Right atrium auricular region (tissue), 2 donors: ENCODE measurements at regions not wholly inside any gene's neighbourhood (a gene's known extent, or its start where the extent isn't known, plus 50 kb on each side); places are given as distances from the start of the nearest gene placed in this dataset.

Source experiments
- DNase-seq: peaks from one replicate; pipeline ENCODE4 v3.0.0-alpha.2; 2019; ENCODE audit warnings: low spot score
- H3K27ac ChIP-seq, 2 donors: fragments of 200-600 bp; sonication (generic); 1 replicate in 1 of 2; 2 replicates in 1 of 2; pipeline ENCODE4 v1.5.1; 2016 to 2019
- H3K27me3 ChIP-seq, 2 donors: fragments of 200-600 bp; sonication (generic); one replicate each; pipeline versions ENCODE4 v1.5.1 to v1.6.0; 2017 to 2019
- H3K36me3 ChIP-seq: fragments of 200-600 bp; sonication (generic); one replicate; pipeline ENCODE4 v1.5.1; 2016
- H3K4me1 ChIP-seq, 2 donors: fragments of 200-600 bp; sonication (generic); one replicate each; pipeline versions ENCODE4 v1.5.1 to v1.6.0; 2017 to 2019
- H3K4me3 ChIP-seq, 2 donors: fragments of 200-600 bp; sonication (generic); 1 replicate in 1 of 2; 2 replicates in 1 of 2; pipeline ENCODE4 v1.5.1; 2017 to 2019; ENCODE audit warnings: mild to moderate bottlenecking in 1 of 2, moderate library complexity in 1 of 2
- H3K9me3 ChIP-seq, 2 donors: fragments of 200-600 bp; sonication (generic); one replicate each; pipeline ENCODE4 v1.5.1; 2019
- CTCF ChIP-seq, 2 donors: fragments of 200-600 bp; sonication (generic); IDR thresholded peaks; one replicate each; pipeline ENCODE4 v1.5.1; 2019; ENCODE audit warnings: antibody characterized with exemption in 2 of 2

- H3K27ac ChIP-seq, result no peak overlapping the region
- no peak overlapping the region for H3K4me3 ChIP-seq
- H3K4me1 ChIP-seq, result no peaks in the 10 kb centered on the region
- no peak for DNase-seq
- H3K36me3 ChIP-seq, result no peaks in the 10 kb centered on the region
- no peaks in the 10 kb centered on the region for H3K27me3 ChIP-seq
- no peak for TF ChIP-seq CTCF (IDR thresholded peaks at IDR 0.05)
- peaks cover 0 to 16% of the 10 kb centered on the region in 2 donors for H3K9me3 ChIP-seq
These were observed 60.1 kb upstream of the TFAP2D start for GRCh38 chr6:50653253-50653652.

DNA sequence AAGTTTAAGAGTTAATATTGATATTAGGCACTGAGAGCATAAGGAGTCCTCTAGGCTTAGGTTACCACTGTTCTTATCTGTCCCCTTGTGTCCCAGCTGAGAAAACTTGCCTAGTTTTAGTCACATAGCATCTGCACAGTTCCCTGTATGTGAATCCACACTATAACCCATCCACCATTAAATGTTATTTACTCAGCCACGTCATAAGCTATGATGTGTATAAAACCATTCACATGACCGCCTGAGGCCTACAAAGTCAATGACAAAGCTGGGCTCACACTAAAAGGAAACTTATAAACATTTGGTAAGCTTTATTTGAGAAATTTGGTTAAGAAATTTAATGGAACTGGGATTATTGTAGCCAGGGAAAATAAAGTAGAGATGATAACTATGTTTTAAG is 59.2 kb upstream of the TFAP2D start:
- peaks cover 0 to 7% of the 10 kb centered on the region in 2 donors for H3K9me3 ChIP-seq

GRCh38 chr6:50655848-50656453 is 57.4 kb upstream of the TFAP2D start:
- TF ChIP-seq CTCF (IDR thresholded peaks at IDR 0.05), result peak; percentile 21 to 62
- H3K9me3 ChIP-seq, result no peaks in the 10 kb centered on the region
- H3K27me3 ChIP-seq, result no peaks in the 10 kb centered on the region
- no peak overlapping the region for H3K27ac ChIP-seq
- no peaks in the 10 kb centered on the region for H3K36me3 ChIP-seq
- no peak overlapping the region for H3K4me3 ChIP-seq
- no peak for DNase-seq
- no peaks in the 10 kb centered on the region for H3K4me1 ChIP-seq

More for the DNA sequence above, 59.2 kb upstream of the TFAP2D start:
- Histone ChIP-seq H3K27me3 (no peaks in the 10 kb centered on the region), H3K27ac (no peak overlapping the region), H3K4me3 (no peak overlapping the region), H3K36me3 (no peaks in the 10 kb centered on the region), H3K4me1 (no peaks in the 10 kb centered on the region)
- TF ChIP-seq CTCF (IDR thresholded peaks at IDR 0.05), result no peak
- DNase-seq, result no peak

- Histone ChIP-seq H3K27me3 (no peaks in the 10 kb centered on the region), H3K4me3 (no peak overlapping the region), H3K9me3 (no peaks in the 10 kb centered on the region), H3K27ac (no peak overlapping the region), H3K4me1 (no peaks in the 10 kb centered on the region), H3K36me3 (no peaks in the 10 kb centered on the region)
- TF ChIP-seq CTCF (IDR thresholded peaks at IDR 0.05), result no peak
- DNase-seq, result no peak
These were observed 55.8 kb upstream of the TFAP2D start for GRCh38 chr6:50657513-50657912.

DNA sequence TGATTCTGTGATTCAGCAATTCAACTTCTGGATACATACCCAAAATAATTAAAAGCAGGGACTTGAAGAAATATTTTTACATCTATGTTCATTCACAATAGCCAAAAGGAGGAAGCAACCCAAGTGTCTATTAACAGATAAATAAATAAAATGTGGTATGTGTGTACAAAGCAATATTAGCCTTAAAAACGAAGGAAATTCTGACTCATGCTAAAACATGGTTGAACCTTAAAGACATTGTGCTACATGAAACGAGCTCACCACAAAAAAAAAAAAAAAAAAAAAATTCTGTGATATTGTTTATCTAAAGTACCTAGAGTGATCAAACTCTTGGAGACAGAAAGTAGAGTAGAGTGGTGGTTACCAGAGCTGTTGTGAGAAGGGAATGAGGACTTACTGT is 54.8 kb upstream of the TFAP2D start:
- no peaks in the 10 kb centered on the region for H3K4me1 ChIP-seq
- no peaks in the 10 kb centered on the region for H3K9me3 ChIP-seq
- no peak overlapping the region for H3K4me3 ChIP-seq
- TF ChIP-seq CTCF (IDR thresholded peaks at IDR 0.05), result no peak
- H3K27ac ChIP-seq, result no peak overlapping the region
- no peaks in the 10 kb centered on the region for H3K27me3 ChIP-seq
- no peaks in the 10 kb centered on the region for H3K36me3 ChIP-seq
- no peak for DNase-seq

- no peak overlapping the region for H3K4me3 ChIP-seq
- H3K27ac ChIP-seq, result no peak overlapping the region
- TF ChIP-seq CTCF (IDR thresholded peaks at IDR 0.05), result no peak
- no peaks in the 10 kb centered on the region for H3K36me3 ChIP-seq
- no peaks in the 10 kb centered on the region for H3K27me3 ChIP-seq
- no peak for DNase-seq
- no peaks in the 10 kb centered on the region for H3K4me1 ChIP-seq
- H3K9me3 ChIP-seq, result no peaks in the 10 kb centered on the region
These were observed 51.7 kb upstream of the TFAP2D start for GRCh38 chr6:50661636-50662035.
